ENCODE measurements at regions not wholly inside any gene's neighbourhood (a gene's known extent, or its start where the extent isn't known, plus 50 kb on each side); places are given as distances from the start of the nearest gene placed in this dataset.

GRCh38 chr2:31703253-31703652 lies 122.5 kb upstream of the SRD5A2 start:
- Histone ChIP-seq H2BK20ac (ENCODE audit: low read depth, low read length, poor library complexity, severe bottlenecking) (no peak overlapping the region), H3K79me1 (ENCODE audit: insufficient read depth, low read depth, low read length, poor library complexity, severe bottlenecking) (no peaks in the 10 kb centered on the region), H3K23me2 (ENCODE audit: insufficient read length, low read depth, low read length, poor library complexity, severe bottlenecking) (no peaks in the 10 kb centered on the region), H4K8ac (replicated peaks; ENCODE audit: insufficient read length, low read depth, low read length) (no peak overlapping the region), H2AK5ac (ENCODE audit: insufficient read length, low read length) (no peak overlapping the region), H3K18ac (ENCODE audit: insufficient read length, low read depth, low read length) (no peak overlapping the region), H3K27me3 (ENCODE audit: insufficient read depth, low read length) (no peaks in the 10 kb centered on the region), H3K4me1 (ENCODE audit: insufficient read depth, low read length) (no peaks in the 10 kb centered on the region), H3K79me2 (ENCODE audit: insufficient read depth, low read length) (no peaks in the 10 kb centered on the region), H2BK5ac (ENCODE audit: insufficient read length, low read length) (no peak overlapping the region), H3K9ac (ENCODE audit: extremely low read depth, insufficient read length, low read length) (no peak overlapping the region), H3K56ac (ENCODE audit: insufficient read length, low read depth, low read length) (no peak overlapping the region), H3K4me2 (ENCODE audit: insufficient read depth, insufficient read length, low read length) (no peak overlapping the region), H2AFZ (ENCODE audit: low read length) (no peak overlapping the region), H2BK120ac (ENCODE audit: low read depth, low read length, poor library complexity, severe bottlenecking) (no peak overlapping the region), H3K14ac (ENCODE audit: insufficient read depth, low read length) (no peak overlapping the region), H4K20me1 (ENCODE audit: control insufficient read depth, insufficient read depth, insufficient read length) (no peaks in the 10 kb centered on the region), H4K91ac (ENCODE audit: insufficient read length, low read depth, low read length) (no peak overlapping the region), H3K27ac (ENCODE audit: insufficient read length, low read depth, low read length) (no peak overlapping the region), H3K9me3 (ENCODE audit: control insufficient read depth, low read depth, low read length) (no peaks in the 10 kb centered on the region), H3K23ac (ENCODE audit: insufficient read length, low read depth, low read length) (no peak overlapping the region), H2BK12ac (ENCODE audit: insufficient read length, low read depth, low read length) (no peak overlapping the region), H4K5ac (ENCODE audit: insufficient read length, low read depth, low read length) (no peak overlapping the region), H3T11ph (ENCODE audit: low read length) (no peak overlapping the region), H2BK15ac (ENCODE audit: low read depth, low read length) (no peak overlapping the region), H3K4ac (ENCODE audit: low read depth, low read length) (no peak overlapping the region)
- Mint-ChIP-seq H3K4me3 (no peak overlapping the region), H3K27me3 (ENCODE audit: low read depth) (peaks cover 8% of the 10 kb centered on the region), H3K4me1 (no peaks in the 10 kb centered on the region), H3K27ac (no peak overlapping the region), H3K36me3 (ENCODE audit: insufficient read depth in 1 of 3, low read depth in 3 of 3) (no peaks in the 10 kb centered on the region), H3K9me3 (peaks cover 41 to 70% of the 10 kb centered on the region in 2 experiments)
- no peak for TF ChIP-seq CTCF (conservative IDR thresholded peaks at IDR 0.05)
- DNase-seq: no peak

All from H9 (cell line).